ENCODE measurements at regions not wholly inside any gene's neighbourhood (a gene's known extent, or its start where the extent isn't known, plus 50 kb on each side); places are given as distances from the start of the nearest gene placed in this dataset.

GRCh38 chr6:128666405-128666804 is 146.0 kb upstream of the PTPRK start:
- TF ChIP-seq CTCF (conservative IDR thresholded peaks at IDR 0.05; ENCODE audit: low read depth, low read length) = no peak
- TF ChIP-seq EZH2 (IDR thresholded peaks at IDR 0.05; ENCODE audit: borderline replicate concordance, low read depth, low read length, poor library complexity, severe bottlenecking) = no peak

Data from A673 (cell line).